Liver (tissue), 8 donors: ENCODE measurements at regions not wholly inside any gene's neighbourhood (a gene's known extent, or its start where the extent isn't known, plus 50 kb on each side); places are given as distances from the start of the nearest gene placed in this dataset.

Experiments
- DNase-seq: peaks from one replicate; pipeline ENCODE4 v3.0.0-alpha.2; 2017; ENCODE audit warnings: low spot score
- H3K27ac ChIP-seq, 2 donors: one replicate each; pipeline ENCODE4 v1.7.0; 2013; ENCODE audit warnings: inconsistent platforms in 2 of 2, low read length in 2 of 2, control low read depth in 1 of 2, low read depth in 1 of 2, mild to moderate bottlenecking in 1 of 2
- H3K27me3 ChIP-seq, 4 donors: one replicate each; pipeline versions ENCODE4 v1.6.1 to v1.7.0; 2013; ENCODE audit warnings: low read length in 3 of 4, inconsistent platforms in 1 of 4, mild to moderate bottlenecking in 1 of 4, moderate library complexity in 1 of 4; ENCODE audit not compliant: control insufficient read depth in 4 of 4, insufficient read depth in 4 of 4
- H3K36me3 ChIP-seq, 4 donors: one replicate each; pipeline versions ENCODE4 v1.6.1 to v1.7.0; 2013; ENCODE audit warnings: low read length in 3 of 4, mild to moderate bottlenecking in 3 of 4, low read depth in 1 of 4, moderate library complexity in 1 of 4; ENCODE audit not compliant: control insufficient read depth in 4 of 4, insufficient read depth in 3 of 4
- H3K4me1 ChIP-seq, 4 donors: one replicate each; pipeline versions ENCODE4 v1.6.1 to v1.7.0; 2013; ENCODE audit warnings: low read length in 3 of 4, mild to moderate bottlenecking in 3 of 4, moderate library complexity in 1 of 4; ENCODE audit not compliant: control insufficient read depth in 4 of 4, insufficient read depth in 4 of 4
- H3K4me3 ChIP-seq, 3 donors: one replicate each; pipeline versions ENCODE4 v1.6.1 to v1.7.0; 2013; ENCODE audit warnings: low read length in 3 of 3, control low read depth in 1 of 3, low read depth in 1 of 3, mild to moderate bottlenecking in 1 of 3
- H3K9ac ChIP-seq, 2 donors: one replicate each; pipeline ENCODE4 v1.7.0; 2013; ENCODE audit warnings: low read length in 2 of 2, mild to moderate bottlenecking in 2 of 2, moderate library complexity in 2 of 2, control low read depth in 1 of 2, low read depth in 1 of 2
- H3K9me3 ChIP-seq, 4 donors: one replicate each; pipeline versions ENCODE4 v1.6.1 to v1.7.0; 2013; ENCODE audit warnings: low read length in 3 of 4; ENCODE audit not compliant: control insufficient read depth in 4 of 4
- ATF3 ChIP-seq: IDR thresholded peaks from 2 replicates; pipeline ENCODE4 v1.6.1; 2016; ENCODE audit warnings: antibody characterized with exemption
- CTCF ChIP-seq: fragments of 150-350 bp; IDR thresholded peaks from 2 replicates; pipeline ENCODE4 v1.5.1; 2017; ENCODE audit warnings: improper control_type of control experiment, low read depth, low read length; ENCODE audit not compliant: missing input control
- EGR1 ChIP-seq, 2 donors: IDR thresholded peaks; 2 replicates each; pipeline ENCODE4 v1.6.1; 2016 to 2018; ENCODE audit warnings: antibody characterized with exemption in 2 of 2, low read depth in 2 of 2
- FOXA1 ChIP-seq: IDR thresholded peaks from 2 replicates; pipeline ENCODE4 v1.6.1; 2016; ENCODE audit warnings: antibody characterized with exemption
- FOXA2 ChIP-seq: IDR thresholded peaks from 2 replicates; pipeline ENCODE4 v1.6.1; 2016; ENCODE audit warnings: antibody characterized with exemption
- GABPA ChIP-seq, 2 donors: IDR thresholded peaks in 1 of 2; conservative IDR thresholded peaks in 1 of 2; 2 replicates each; pipeline ENCODE4 v1.6.1; 2016; ENCODE audit warnings: antibody characterized with exemption in 2 of 2, mild to moderate bottlenecking in 1 of 2, moderate library complexity in 1 of 2
- HNF4A ChIP-seq, 2 donors: conservative IDR thresholded peaks; 2 replicates each; pipeline ENCODE4 v1.6.1; 2016; ENCODE audit warnings: antibody characterized with exemption in 2 of 2, mild to moderate bottlenecking in 2 of 2
- HNF4G ChIP-seq: IDR thresholded peaks from 2 replicates; pipeline ENCODE4 v1.6.1; 2016; ENCODE audit warnings: antibody characterized with exemption
- JUND ChIP-seq, 2 donors: IDR thresholded peaks; 2 replicates each; pipeline ENCODE4 v1.6.1; 2016; ENCODE audit warnings: antibody characterized with exemption in 2 of 2
- MAX ChIP-seq: IDR thresholded peaks from 2 replicates; pipeline ENCODE4 v1.6.1; 2016; ENCODE audit warnings: antibody characterized with exemption
- NR2F2 ChIP-seq: IDR thresholded peaks from 2 replicates; pipeline ENCODE4 v1.6.1; 2016; ENCODE audit warnings: antibody characterized with exemption
- RAD21 ChIP-seq, 2 donors: IDR thresholded peaks; 2 replicates each; pipeline ENCODE4 v1.6.1; 2016; ENCODE audit warnings: antibody characterized with exemption in 2 of 2, mild to moderate bottlenecking in 2 of 2
- REST ChIP-seq: IDR thresholded peaks from 2 replicates; pipeline ENCODE4 v1.6.1; 2016; ENCODE audit warnings: antibody characterized with exemption, mild to moderate bottlenecking
- RXRA ChIP-seq, 2 donors: IDR thresholded peaks; 2 replicates each; pipeline ENCODE4 v1.6.1; 2017 to 2018; ENCODE audit warnings: antibody characterized with exemption in 2 of 2, mild to moderate bottlenecking in 1 of 2
- SP1 ChIP-seq: IDR thresholded peaks from 2 replicates; pipeline ENCODE4 v1.6.1; 2018; ENCODE audit warnings: antibody characterized with exemption, mild to moderate bottlenecking
- TAF1 ChIP-seq: conservative IDR thresholded peaks from 2 replicates; pipeline ENCODE4 v1.6.1; 2016; ENCODE audit warnings: antibody characterized with exemption, mild to moderate bottlenecking
- YY1 ChIP-seq: IDR thresholded peaks from 2 replicates; pipeline ENCODE4 v1.6.1; 2016; ENCODE audit warnings: antibody characterized with exemption, mild to moderate bottlenecking
- ZBTB33 ChIP-seq: IDR thresholded peaks from 2 replicates; pipeline ENCODE4 v1.6.1; 2016; ENCODE audit warnings: antibody characterized with exemption
- WGBS: extraction: QIAGEN DNeasy Blood & Tissue Kit; methylation state at CpG from one replicate; pipeline ENCODE4 v1.1.7; 2013; 5-methylcytosine and 5-hydroxymethylcytosine counted together
- donor health status: healthy.
- donor health status: healthy.
- donor health status: healthy.
- donor health status: healthy.
- donor health status: healthy.

GRCh38 chr3:170813266-170813665 lies 56.7 kb downstream of the RPL22L1 start (continued):
- TF ChIP-seq ZBTB33 (no peak), ATF3 (no peak), HNF4A (conservative IDR thresholded peaks at IDR 0.05) (no peak), NR2F2 (no peak), SP1 (no peak), EGR1 (IDR thresholded peaks at IDR 0.05; ENCODE audit: low read depth in 2 of 2) (no peak), YY1 (no peak), FOXA1 (no peak), RAD21 (IDR thresholded peaks at IDR 0.05) (no peak), GABPA (IDR thresholded peaks at IDR 0.05 in 1 of 2, conservative IDR thresholded peaks at IDR 0.05 in 1 of 2) (no peak), HNF4G (no peak), MAX (no peak)

GRCh38 chr3:170811928-170812591 lies 57.9 kb downstream of the RPL22L1 start:
- Histone ChIP-seq H3K9me3 (no peaks in the 10 kb centered on the region), H3K9ac (no peak overlapping the region), H3K36me3 (no peaks in the 10 kb centered on the region), H3K4me1 (peaks cover 0 to 9% (median 2%) of the 10 kb centered on the region in 4 donors), H3K27me3 (no peaks in the 10 kb centered on the region), H3K4me3 (no peak overlapping the region), H3K27ac (no peak overlapping the region)
- DNase-seq = peak; percentile 74
- WGBS = 62% methylated on average over 8 of the region's 8 CpGs
- peak in 1 of 2 donors; percentile 31 for TF ChIP-seq JUND (IDR thresholded peaks at IDR 0.05)
- TF ChIP-seq ZBTB33 = no peak
- TF ChIP-seq EGR1 (IDR thresholded peaks at IDR 0.05; ENCODE audit: low read depth in 2 of 2) = no peak
- TF ChIP-seq RXRA (IDR thresholded peaks at IDR 0.05) = peak; percentile 77
- peak; percentile 90 for TF ChIP-seq NR2F2
- no peak for TF ChIP-seq REST
- peak; percentile 25 for TF ChIP-seq MAX
- TF ChIP-seq YY1 = no peak
- TF ChIP-seq CTCF = peak; percentile 99
- no peak for TF ChIP-seq FOXA1
- TF ChIP-seq GABPA (IDR thresholded peaks at IDR 0.05 in 1 of 2, conservative IDR thresholded peaks at IDR 0.05 in 1 of 2) = no peak
- peak; percentile 98 for TF ChIP-seq RAD21 (IDR thresholded peaks at IDR 0.05)
- TF ChIP-seq ATF3 = peak; percentile 11
- TF ChIP-seq HNF4A (conservative IDR thresholded peaks at IDR 0.05) = peak in 1 of 2 donors; percentile 29
- TF ChIP-seq SP1 = no peak
- TF ChIP-seq HNF4G = no peak
- no peak for TF ChIP-seq FOXA2
- no peak for TF ChIP-seq TAF1
